H1 (cell line): ENCODE measurements at regions not wholly inside any gene's neighbourhood (a gene's known extent, or its start where the extent isn't known, plus 50 kb on each side); places are given as distances from the start of the nearest gene placed in this dataset.

ENCODE experiments used
- CTCF ChIA-PET: fragments of 300-600 bp; sonication (Branson Sonifier 250); formaldehyde crosslinking; loops from one replicate; lab custom pipeline; 2021; ENCODE audit not compliant: partially characterized antibody; lab: Charles Lee
- POLR2A ChIA-PET: fragments of 300-600 bp; sonication (Branson Sonifier 250); formaldehyde crosslinking; loops from one replicate; lab custom pipeline; 2021; ENCODE audit warnings: inconsistent platforms; ENCODE audit not compliant: partially characterized antibody; lab: Charles Lee
- DNase-seq, 2 experiments: peaks; one replicate each; pipeline versions ENCODE4 v3.0.0 to v3.0.0-alpha.2; 2010 to 2022; ENCODE audit warnings: low spot score in 2 of 2, low read depth in 1 of 2, mixed read lengths in 1 of 2
- FAIRE-seq: peaks from 2 replicates; lab custom pipeline; 2011; peaks lifted over from hg19 to GRCh38; lab: Jason Lieb, UNC
- H2AFZ ChIP-seq: 2 replicates; pipeline ENCODE4 v1.8.1; 2012; ENCODE audit warnings: low read length, inconsistent platforms
- H2AK5ac ChIP-seq: 2 replicates; pipeline ENCODE4 v1.6.1; 2013; ENCODE audit warnings: low read depth, low read length
- H2BK120ac ChIP-seq: replicated peaks from 2 replicates; pipeline ENCODE3; 2013; ENCODE audit warnings: low read depth, low read length, inconsistent platforms
- H2BK12ac ChIP-seq: 2 replicates; pipeline ENCODE4 v1.6.1; 2013; ENCODE audit warnings: low read depth, low read length
- H2BK15ac ChIP-seq: 2 replicates; pipeline ENCODE4 v1.6.1; 2013; ENCODE audit warnings: low read length
- H2BK20ac ChIP-seq: 2 replicates; pipeline ENCODE4 v1.6.1; 2013; ENCODE audit warnings: low read length
- H2BK5ac ChIP-seq: 2 replicates; pipeline ENCODE4 v1.6.1; 2013; ENCODE audit warnings: low read depth, low read length
- H3K14ac ChIP-seq: 2 replicates; pipeline ENCODE4 v1.6.1; 2013; ENCODE audit warnings: inconsistent platforms; ENCODE audit not compliant: insufficient read length
- H3K18ac ChIP-seq: 2 replicates; pipeline ENCODE4 v1.6.1; 2013; ENCODE audit warnings: low read length; ENCODE audit errors: extremely low read depth
- H3K23ac ChIP-seq: 2 replicates; pipeline ENCODE4 v1.6.1; 2013; ENCODE audit warnings: inconsistent platforms; ENCODE audit not compliant: insufficient read length
- H3K23me2 ChIP-seq: 2 replicates; pipeline ENCODE4 v1.6.1; 2013; ENCODE audit warnings: low read depth, low read length
- H3K27ac ChIP-seq: 2 replicates; pipeline ENCODE4 v1.6.1; 2011; ENCODE audit warnings: low read depth, low read length, inconsistent platforms
- H3K27me3 ChIP-seq, 4 experiments: replicated peaks in 1 of 4; 1 replicate in 1 of 4; 2 replicates in 3 of 4; pipeline versions ENCODE4 v1.6.1 to v1.8.1; 2011 to 2013; ENCODE audit warnings: low read length in 3 of 4, mild to moderate bottlenecking in 3 of 4, inconsistent platforms in 2 of 4, mixed read lengths in 2 of 4, moderate library complexity in 1 of 4; ENCODE audit not compliant: control insufficient read depth in 3 of 4, insufficient read depth in 3 of 4; ENCODE audit errors: extremely low read depth in 1 of 4
- H3K36me3 ChIP-seq, 4 experiments: 2 replicates each; pipeline versions ENCODE4 v1.6.1 to v1.8.1; 2011 to 2013; ENCODE audit warnings: mild to moderate bottlenecking in 4 of 4, low read length in 3 of 4, moderate library complexity in 2 of 4, control low read depth in 1 of 4, inconsistent platforms in 1 of 4; ENCODE audit not compliant: insufficient read depth in 4 of 4, control insufficient read depth in 2 of 4
- H3K4ac ChIP-seq: replicated peaks from 2 replicates; pipeline ENCODE3; 2013; ENCODE audit warnings: low read length, low read depth, mixed read lengths, inconsistent platforms; ENCODE audit not compliant: insufficient read length
- H3K4me1 ChIP-seq, 4 experiments: replicated peaks in 1 of 4; 1 replicate in 1 of 4; 2 replicates in 3 of 4; pipeline versions ENCODE4 v1.6.1 to v1.8.1; 2011 to 2013; ENCODE audit warnings: low read length in 3 of 4, inconsistent platforms in 2 of 4, mixed read lengths in 1 of 4; ENCODE audit not compliant: insufficient read depth in 4 of 4, control insufficient read depth in 3 of 4
- H3K4me2 ChIP-seq, 2 experiments: 2 replicates each; pipeline versions ENCODE4 v1.6.1 to v1.8.1; 2011 to 2013; ENCODE audit warnings: low read depth in 2 of 2, low read length in 2 of 2, control low read depth in 1 of 2, inconsistent platforms in 1 of 2, mild to moderate bottlenecking in 1 of 2; ENCODE audit not compliant: insufficient read depth in 1 of 2
- H3K4me3 ChIP-seq, 4 experiments: fragments of 200-600, 300-600 bp in 1 of 4; sonication (generic), shearing (Covaris generic), sonication (Bioruptor Twin) in 1 of 4; 2 replicates each; pipeline versions ENCODE4 v1.5.1 to v1.8.1; 2011 to 2016; ENCODE audit warnings: low read length in 4 of 4, low read depth in 3 of 4, control low read depth in 2 of 4, inconsistent platforms in 2 of 4, mild to moderate bottlenecking in 2 of 4, mixed read lengths in 1 of 4, moderate library complexity in 1 of 4; ENCODE audit not compliant: insufficient read depth in 2 of 4; ENCODE audit errors: extremely low read depth in 1 of 4
- H3K56ac ChIP-seq: replicated peaks from 2 replicates; pipeline ENCODE3; 2013; ENCODE audit warnings: low read depth, mild to moderate bottlenecking, mixed read lengths, low read length, inconsistent platforms; ENCODE audit not compliant: insufficient read length
- H3K79me1 ChIP-seq: 2 replicates; pipeline ENCODE4 v1.6.1; 2013; ENCODE audit warnings: low read depth, low read length, control low read depth
- H3K79me2 ChIP-seq, 2 experiments: 2 replicates each; pipeline versions ENCODE4 v1.6.1 to v1.8.1; 2012 to 2013; ENCODE audit warnings: low read length in 2 of 2, mild to moderate bottlenecking in 2 of 2, inconsistent platforms in 1 of 2; ENCODE audit not compliant: insufficient read depth in 2 of 2, control insufficient read depth in 1 of 2
- H3K9ac ChIP-seq, 4 experiments: replicated peaks in 1 of 4; 1 replicate in 1 of 4; 2 replicates in 3 of 4; pipeline versions ENCODE4 v1.6.1 to v1.8.1; 2011 to 2013; ENCODE audit warnings: low read depth in 3 of 4, low read length in 3 of 4, control low read depth in 2 of 4, mild to moderate bottlenecking in 2 of 4, moderate library complexity in 2 of 4, inconsistent platforms in 1 of 4; ENCODE audit errors: extremely low read depth in 1 of 4
- H3K9me3 ChIP-seq, 2 experiments: 2 replicates each; pipeline versions ENCODE4 v1.6.1 to v1.8.1; 2012 to 2013; ENCODE audit warnings: mild to moderate bottlenecking in 2 of 2, moderate library complexity in 2 of 2, control low read depth in 1 of 2, inconsistent platforms in 1 of 2, low read depth in 1 of 2, low read length in 1 of 2, mixed read lengths in 1 of 2; ENCODE audit not compliant: insufficient read depth in 2 of 2
- H4K20me1 ChIP-seq, 2 experiments: replicated peaks in 1 of 2; 2 replicates each; pipeline versions ENCODE3 to v1.8.1; 2011 to 2013; ENCODE audit warnings: inconsistent platforms in 2 of 2, low read length in 2 of 2, mild to moderate bottlenecking in 1 of 2; ENCODE audit not compliant: insufficient read depth in 2 of 2, control insufficient read depth in 1 of 2
- H4K5ac ChIP-seq: 2 replicates; pipeline ENCODE4 v1.6.1; 2013; ENCODE audit warnings: low read length, low read depth, mixed read lengths, inconsistent platforms; ENCODE audit not compliant: insufficient read length
- H4K8ac ChIP-seq: 2 replicates; pipeline ENCODE4 v1.8.0; 2013; ENCODE audit warnings: mild to moderate bottlenecking, moderate library complexity, low read length, inconsistent platforms; ENCODE audit not compliant: insufficient read depth; ENCODE audit errors: extremely low read depth
- H4K91ac ChIP-seq: replicated peaks from 2 replicates; pipeline ENCODE3; 2013; ENCODE audit warnings: low read length, mixed read lengths, inconsistent platforms; ENCODE audit not compliant: insufficient read length
- ATF2 ChIP-seq: IDR thresholded peaks from 2 replicates; pipeline ENCODE4 v1.6.1; 2012; ENCODE audit warnings: low read length, inconsistent platforms
- CBX5 ChIP-seq: fragments of 300-800, 300-1000 bp; sonication (generic); IDR thresholded peaks from 2 replicates; pipeline ENCODE4 v1.7.1; 2016; ENCODE audit warnings: antibody characterized with exemption, low read length, low read depth
- CBX8 ChIP-seq: fragments of 300-800, 300-1000 bp; sonication (generic); IDR thresholded peaks from 2 replicates; pipeline ENCODE4 v1.7.1; 2016; ENCODE audit warnings: low read depth, low read length, borderline replicate concordance
- KDM4A ChIP-seq: IDR thresholded peaks from one replicate; pipeline ENCODE4 v1.7.1; 2012; ENCODE audit warnings: low read depth, mild to moderate bottlenecking, moderate library complexity, low read length, inconsistent platforms; ENCODE audit not compliant: severe bottlenecking
- SIX5 ChIP-seq: IDR thresholded peaks from 2 replicates; pipeline ENCODE4 v1.6.1; 2011; ENCODE audit warnings: mild to moderate bottlenecking, low read depth, low read length
- TCF12 ChIP-seq: IDR thresholded peaks from 2 replicates; pipeline ENCODE4 v1.6.1; 2011; ENCODE audit warnings: low read depth, mild to moderate bottlenecking, low read length
- WGBS, 2 experiments: shearing (Covaris generic) in 1 of 2; methylation state at CpG; one replicate each; pipeline versions ENCODE4 v1.1.6 to v1.1.7; 2013 to 2015; ENCODE audit warnings: low lambda C conversion rate in 2 of 2, mixed read lengths in 2 of 2, inconsistent platforms in 1 of 2, low coverage in 1 of 2, missing lambda C conversion rate in 1 of 2; ENCODE audit not compliant: insufficient replicate concordance in 2 of 2, insufficient coverage in 1 of 2, insufficient read length in 1 of 2; ENCODE audit errors: extremely low coverage in 1 of 2, missing lambda C conversion rate in 1 of 2; 5-methylcytosine and 5-hydroxymethylcytosine counted together
- TF ChIP-seq, protein P1 (sequence below): IDR thresholded peaks from 2 replicates; pipeline ENCODE4 v1.6.1; 2012; ENCODE audit warnings: inconsistent platforms

GRCh38 chr12:92650228-92650822, 52.5 kb upstream of the PLEKHG7 start:
- Histone ChIP-seq H4K20me1 (no peaks in the 10 kb centered on the region), H3K23me2 (no peaks in the 10 kb centered on the region), H3K9me3 (no peaks in the 10 kb centered on the region), H3K27me3 (no peaks in the 10 kb centered on the region), H2BK20ac (peak overlapping the region; percentile 44; the same call in 1 of the 2 replicates), H3K27ac (no peak overlapping the region), H2BK12ac (no peak overlapping the region; the same call in 1 of the 2 replicates), H2BK5ac (no peak overlapping the region), H3K9ac (no peak overlapping the region), H4K5ac (no peak overlapping the region), H4K8ac (no peak overlapping the region), H3K4me1 (peaks cover 2 to 8% (median 4%) of the 10 kb centered on the region in 4 experiments; a peak in 6 of 7 replicates), H4K91ac (no peak overlapping the region), H3K36me3 (no peaks in the 10 kb centered on the region), H2BK15ac (no peak overlapping the region), H3K4me2 (no peak overlapping the region), H2AFZ (no peak overlapping the region), H3K4ac (no peak overlapping the region), H3K79me1 (no peaks in the 10 kb centered on the region), H3K79me2 (no peaks in the 10 kb centered on the region), H3K18ac (no peak overlapping the region), H2BK120ac (no peak overlapping the region), H3K14ac (no peak overlapping the region), H2AK5ac (no peak overlapping the region), H3K56ac (no peak overlapping the region), H3K23ac (no peak overlapping the region), H3K4me3 (no peak overlapping the region)
- 81% methylated on average over 7 of the region's 7 CpGs; no CpG with 5 or more reads in 1 of the 2 experiments for WGBS, 2 experiments
- FAIRE-seq, result no peak
- no peak for DNase-seq
- CTCF ChIA-PET, result interaction anchor here (0.6 to 2.4 kb wide), 12 partner anchors 10 to 1285 kb away, joined by 3 to 10 read pairs (median 3); no protein-coding TSS in a partner anchor
- POLR2A ChIA-PET, result interaction anchor here (0.6 to 1.1 kb wide), 2 partner anchors 312 to 1268 kb away, joined by 3 to 4 read pairs; no protein-coding TSS in a partner anchor
- TF ChIP-seq CBX8 (no peak), TCF12 (no peak), SIX5 (no peak), KDM4A (no peak), ATF2 (no peak), CBX5 (no peak)
- TF ChIP-seq, protein P1, sequence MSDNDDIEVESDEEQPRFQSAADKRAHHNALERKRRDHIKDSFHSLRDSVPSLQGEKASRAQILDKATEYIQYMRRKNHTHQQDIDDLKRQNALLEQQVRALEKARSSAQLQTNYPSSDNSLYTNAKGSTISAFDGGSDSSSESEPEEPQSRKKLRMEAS, result no peak
